IMR-90 (cell line): ENCODE measurements at regions not wholly inside any gene's neighbourhood (a gene's known extent, or its start where the extent isn't known, plus 50 kb on each side); places are given as distances from the start of the nearest gene placed in this dataset.

ENCODE experiments used
- ATAC-seq: fragments of 200-7000 bp; cut with Tn5 transposase; 2 replicates; pipeline ENCODE4 v1.9.1; 2020; ENCODE audit warnings: low read depth, mild to moderate bottlenecking, moderate library complexity
- BruUV-seq: library from RNA; stranded (reverse); fragments of 400-500 nt; replicated peaks from 2 replicates; lab custom pipeline; 2021; lab: Mats Ljungman, UMichigan
- CTCF ChIA-PET: fragments of 300-600 bp; formaldehyde crosslinking; extraction: SDS; loops from one replicate; lab custom pipeline; 2021; ENCODE audit warnings: antibody characterized with exemption; lab: Yijun Ruan, JAX
- POLR2A ChIA-PET: fragments of 300-600 bp; sonication (Branson Sonifier 250); formaldehyde crosslinking; loops from one replicate; lab custom pipeline; 2022; ENCODE audit warnings: antibody characterized with exemption; ENCODE audit not compliant: unreplicated experiment; lab: Charles Lee
- DNase-seq: peaks from one replicate; pipeline ENCODE4 v3.0.0; 2013
- H2AFZ ChIP-seq: replicated peaks from 2 replicates; pipeline ENCODE3; 2013; ENCODE audit warnings: low read length, mild to moderate bottlenecking; ENCODE audit not compliant: poor library complexity
- H2AK5ac ChIP-seq: 2 replicates; pipeline ENCODE4 v1.6.1; 2013; ENCODE audit warnings: low read depth, low read length, inconsistent platforms
- H2AK9ac ChIP-seq: replicated peaks from 2 replicates; pipeline ENCODE3; 2013; ENCODE audit warnings: mild to moderate bottlenecking, low read depth, low read length, moderate library complexity; ENCODE audit not compliant: poor library complexity
- H2BK120ac ChIP-seq: 2 replicates; pipeline ENCODE4 v1.6.1; 2013; ENCODE audit warnings: low read depth, low read length, inconsistent platforms
- H2BK15ac ChIP-seq: 3 replicates; pipeline ENCODE4 v1.6.1; 2013; ENCODE audit warnings: low read depth, low read length, inconsistent platforms
- H2BK20ac ChIP-seq: 2 replicates; pipeline ENCODE4 v1.6.1; 2013; ENCODE audit warnings: low read depth, mild to moderate bottlenecking, inconsistent platforms, low read length, moderate library complexity
- H2BK5ac ChIP-seq: 2 replicates; pipeline ENCODE4 v1.6.1; 2013; ENCODE audit warnings: mild to moderate bottlenecking, low read depth, low read length, inconsistent platforms; ENCODE audit not compliant: poor library complexity, severe bottlenecking
- H3K14ac ChIP-seq: replicated peaks from 2 replicates; pipeline ENCODE4 v1.6.1; 2013; ENCODE audit warnings: low read depth, low read length, inconsistent platforms
- H3K18ac ChIP-seq: 2 replicates; pipeline ENCODE4 v1.6.1; 2013; ENCODE audit warnings: low read depth, low read length, control low read depth
- H3K23ac ChIP-seq: 2 replicates; pipeline ENCODE4 v1.6.1; 2013; ENCODE audit warnings: low read depth, low read length, inconsistent platforms
- H3K27ac ChIP-seq: 2 replicates; pipeline ENCODE4 v1.5.1; 2013; ENCODE audit warnings: mild to moderate bottlenecking, control low read depth, low read length; ENCODE audit not compliant: insufficient read depth
- H3K27me3 ChIP-seq: 2 replicates; pipeline ENCODE4 v1.6.1; 2013; ENCODE audit warnings: low read length; ENCODE audit not compliant: control insufficient read depth, insufficient read depth
- H3K36me3 ChIP-seq: 2 replicates; pipeline ENCODE4 v1.6.1; 2013; ENCODE audit warnings: low read length, mixed read lengths; ENCODE audit not compliant: control insufficient read depth, insufficient read depth
- H3K4ac ChIP-seq: 2 replicates; pipeline ENCODE4 v1.6.1; 2013; ENCODE audit warnings: low read depth, low read length, inconsistent platforms
- H3K4me1 ChIP-seq: 2 replicates; pipeline ENCODE4 v1.6.1; 2013; ENCODE audit warnings: low read length, mixed read lengths; ENCODE audit not compliant: control insufficient read depth, insufficient read depth
- H3K4me2 ChIP-seq: 2 replicates; pipeline ENCODE4 v1.6.1; 2013; ENCODE audit warnings: low read depth, mild to moderate bottlenecking, control low read depth, low read length, moderate library complexity
- H3K4me3 ChIP-seq: 2 replicates; pipeline ENCODE4 v1.5.1; 2013; ENCODE audit warnings: low read depth, mild to moderate bottlenecking, control low read depth, low read length, moderate library complexity; ENCODE audit not compliant: insufficient read depth
- H3K56ac ChIP-seq: 2 replicates; pipeline ENCODE4 v1.6.1; 2013; ENCODE audit warnings: low read length, inconsistent platforms; ENCODE audit not compliant: insufficient read depth; ENCODE audit errors: extremely low read depth
- H3K79me1 ChIP-seq, 2 experiments: 2 replicates each; pipeline ENCODE4 v1.6.1; 2013; ENCODE audit warnings: low read length in 2 of 2, inconsistent platforms in 1 of 2, low read depth in 1 of 2
- H3K9ac ChIP-seq: 2 replicates; pipeline ENCODE4 v1.6.1; 2013; ENCODE audit warnings: low read depth, low read length, control low read depth
- H3K9me1 ChIP-seq: 2 replicates; pipeline ENCODE4 v1.6.1; 2013; ENCODE audit warnings: low read length, inconsistent platforms; ENCODE audit not compliant: insufficient read depth
- H3K9me3 ChIP-seq: 2 replicates; pipeline ENCODE4 v1.6.1; 2013; ENCODE audit warnings: low read length; ENCODE audit not compliant: control insufficient read depth, insufficient read depth
- H4K20me1 ChIP-seq: 2 replicates; pipeline ENCODE4 v1.6.1; 2013; ENCODE audit warnings: low read length, inconsistent platforms; ENCODE audit not compliant: insufficient read depth
- H4K5ac ChIP-seq: 2 replicates; pipeline ENCODE4 v1.6.1; 2013; ENCODE audit warnings: mild to moderate bottlenecking, low read depth, low read length, control low read depth
- H4K8ac ChIP-seq, 2 experiments: 2 replicates each; pipeline ENCODE4 v1.6.1; 2013; ENCODE audit warnings: low read depth in 2 of 2, low read length in 2 of 2, control low read depth in 1 of 2, inconsistent platforms in 1 of 2
- H4K91ac ChIP-seq: 2 replicates; pipeline ENCODE4 v1.6.1; 2013; ENCODE audit warnings: low read depth, low read length, inconsistent platforms; ENCODE audit not compliant: insufficient read depth
- BHLHE40 ChIP-seq: fragments of 150-350 bp; IDR thresholded peaks from 2 replicates; pipeline ENCODE4 v1.6.1; 2016; ENCODE audit warnings: mild to moderate bottlenecking, low read depth, low read length
- CEBPB ChIP-seq: IDR thresholded peaks from 2 replicates; pipeline ENCODE4 v1.6.1; 2012; ENCODE audit warnings: low read depth, low read length, improper control_type of control experiment
- CHD1 ChIP-seq: IDR thresholded peaks from 2 replicates; pipeline ENCODE4 v1.6.1; 2012; ENCODE audit warnings: low read depth, low read length, improper control_type of control experiment
- FOS ChIP-seq: fragments of 150-350 bp; IDR thresholded peaks from 2 replicates; pipeline ENCODE4 v1.6.1; 2016; ENCODE audit warnings: low read depth, low read length
- MAFK ChIP-seq: IDR thresholded peaks from 2 replicates; pipeline ENCODE4 v1.6.1; 2012; ENCODE audit warnings: low read depth, low read length, improper control_type of control experiment
- MAZ ChIP-seq: IDR thresholded peaks from 2 replicates; pipeline ENCODE4 v1.6.1; 2012; ENCODE audit warnings: low read depth, mild to moderate bottlenecking, low read length, improper control_type of control experiment, moderate library complexity, borderline replicate concordance
- MXI1 ChIP-seq: IDR thresholded peaks from 2 replicates; pipeline ENCODE4 v1.6.1; 2012; ENCODE audit warnings: low read depth, mild to moderate bottlenecking, low read length, moderate library complexity, borderline replicate concordance
- NFE2L2 ChIP-seq: fragments of 150-350 bp; IDR thresholded peaks from 2 replicates; pipeline ENCODE4 v1.6.1; 2016; ENCODE audit warnings: low read depth, mild to moderate bottlenecking, low read length
- POLR2A ChIP-seq: IDR thresholded peaks from 2 replicates; pipeline ENCODE4 v1.6.1; 2012; ENCODE audit warnings: mild to moderate bottlenecking, low read depth, low read length
- RAD21 ChIP-seq: IDR thresholded peaks from 2 replicates; pipeline ENCODE4 v1.6.1; 2012; ENCODE audit warnings: low read length, improper control_type of control experiment
- RCOR1 ChIP-seq: IDR thresholded peaks from 2 replicates; pipeline ENCODE4 v1.6.1; 2012; ENCODE audit warnings: mild to moderate bottlenecking, low read length, improper control_type of control experiment; ENCODE audit not compliant: insufficient replicate concordance
- RFX5 ChIP-seq: IDR thresholded peaks from 2 replicates; pipeline ENCODE4 v1.8.0; 2012; ENCODE audit warnings: low read depth, mild to moderate bottlenecking, low read length, moderate library complexity
- SMC3 ChIP-seq: fragments of 150-350 bp; IDR thresholded peaks from 2 replicates; pipeline ENCODE4 v1.6.1; 2016; ENCODE audit warnings: low read depth, mild to moderate bottlenecking, antibody characterized with exemption, low read length, moderate library complexity
- dilution Hi-C: fragments of 300-500 bp; cut with HindIII; formaldehyde crosslinking; loops from one replicate; pipeline ENCODE4 v1.14.3; 2018; ENCODE audit warnings: low sequenced_read_pairs; ENCODE audit not compliant: unreplicated experiment
- in situ Hi-C: fragments of 300-500 bp; cut with MboI; formaldehyde crosslinking; loops from 3 replicates; pipeline ENCODE4 v1.14.3; 2019; ENCODE audit warnings: low sequenced_read_pairs, inconsistent platforms, mixed read lengths
- intact Hi-C: fragments of 100-400 bp; cut with micrococcal nuclease; formaldehyde crosslinking; loops from 2 replicates; pipeline ENCODE4 v1.10.0; 2022
- TF ChIP-seq, protein P1 (sequence below): fragments of 150-350 bp; IDR thresholded peaks from 2 replicates; pipeline ENCODE4 v1.6.1; 2016; ENCODE audit warnings: low read depth, mild to moderate bottlenecking, low read length, moderate library complexity, borderline replicate concordance
- TF ChIP-seq, protein P2 (sequence below): conservative IDR thresholded peaks from 2 replicates; pipeline ENCODE4 v1.5.1; 2012; ENCODE audit warnings: mild to moderate bottlenecking, low read depth, low read length, improper control_type of control experiment
- TF ChIP-seq, protein P3 (sequence below): fragments of 150-350 bp; IDR thresholded peaks from 2 replicates; pipeline ENCODE4 v1.6.1; 2017; ENCODE audit warnings: mild to moderate bottlenecking, antibody characterized with exemption, low read length, low read depth

DNA sequence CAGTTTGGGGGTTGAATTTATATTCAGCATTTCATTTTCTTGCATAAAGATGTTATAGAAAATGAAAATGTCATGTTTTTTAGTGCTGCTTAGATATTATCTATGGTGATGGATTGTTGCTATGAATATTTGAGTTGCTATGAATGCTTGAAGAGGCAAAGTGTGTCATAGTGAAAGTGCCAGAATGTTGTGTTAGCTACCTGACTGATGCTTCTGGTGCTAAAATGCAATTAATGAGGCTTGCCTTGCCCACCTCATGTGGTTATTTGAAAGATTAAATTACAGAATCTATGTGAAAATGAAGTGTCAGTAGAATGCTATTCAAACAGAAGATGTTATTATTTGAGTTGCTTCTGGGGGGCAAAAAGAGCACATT is 62.7 kb upstream of the MYCBP2 start:
- dilution Hi-C loops: no loop called here
- H2AK9ac ChIP-seq: no peak overlapping the region
- no peak for ATAC-seq

More for the DNA sequence above, 62.7 kb upstream of the MYCBP2 start:
- no peak for DNase-seq
- H4K91ac ChIP-seq: no peak overlapping the region
- in situ Hi-C loops (no loop called here), intact Hi-C loops (no loop called here)
- ChIA-PET POLR2A (no interaction called here), CTCF (no interaction called here)
- no peak overlapping the region for H2AK5ac ChIP-seq
- H4K8ac ChIP-seq: no peak overlapping the region
- no peak overlapping the region for H2BK120ac ChIP-seq
- no peak overlapping the region for H3K9ac ChIP-seq
- no peaks in the 10 kb centered on the region for H3K36me3 ChIP-seq
- H3K18ac ChIP-seq: no peak overlapping the region
- H3K27me3 ChIP-seq: peaks cover 2% of the 10 kb centered on the region; the same call in 1 of the 2 replicates
- H2BK5ac ChIP-seq: no peak overlapping the region
- H3K4ac ChIP-seq: no peak overlapping the region
- H3K14ac ChIP-seq: no peak overlapping the region
- H3K27ac ChIP-seq: no peak overlapping the region
- no peak overlapping the region for H3K23ac ChIP-seq
- H3K79me1 ChIP-seq: no peaks in the 10 kb centered on the region
- no peak overlapping the region for H2BK20ac ChIP-seq
- no peaks in the 10 kb centered on the region for H4K20me1 ChIP-seq
- no peak overlapping the region for H3K4me2 ChIP-seq
- no peak overlapping the region for H4K5ac ChIP-seq
- TF ChIP-seq POLR2A (no peak), RFX5 (no peak), MXI1 (no peak), MAFK (no peak), FOS (no peak), CHD1 (no peak), BHLHE40 (no peak), MAZ (no peak), SMC3 (no peak), CEBPB (no peak), RCOR1 (no peak), NFE2L2 (no peak), RAD21 (no peak)
- TF ChIP-seq, protein P1, sequence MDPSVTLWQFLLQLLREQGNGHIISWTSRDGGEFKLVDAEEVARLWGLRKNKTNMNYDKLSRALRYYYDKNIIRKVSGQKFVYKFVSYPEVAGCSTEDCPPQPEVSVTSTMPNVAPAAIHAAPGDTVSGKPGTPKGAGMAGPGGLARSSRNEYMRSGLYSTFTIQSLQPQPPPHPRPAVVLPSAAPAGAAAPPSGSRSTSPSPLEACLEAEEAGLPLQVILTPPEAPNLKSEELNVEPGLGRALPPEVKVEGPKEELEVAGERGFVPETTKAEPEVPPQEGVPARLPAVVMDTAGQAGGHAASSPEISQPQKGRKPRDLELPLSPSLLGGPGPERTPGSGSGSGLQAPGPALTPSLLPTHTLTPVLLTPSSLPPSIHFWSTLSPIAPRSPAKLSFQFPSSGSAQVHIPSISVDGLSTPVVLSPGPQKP: no peak
- TF ChIP-seq, protein P2, sequence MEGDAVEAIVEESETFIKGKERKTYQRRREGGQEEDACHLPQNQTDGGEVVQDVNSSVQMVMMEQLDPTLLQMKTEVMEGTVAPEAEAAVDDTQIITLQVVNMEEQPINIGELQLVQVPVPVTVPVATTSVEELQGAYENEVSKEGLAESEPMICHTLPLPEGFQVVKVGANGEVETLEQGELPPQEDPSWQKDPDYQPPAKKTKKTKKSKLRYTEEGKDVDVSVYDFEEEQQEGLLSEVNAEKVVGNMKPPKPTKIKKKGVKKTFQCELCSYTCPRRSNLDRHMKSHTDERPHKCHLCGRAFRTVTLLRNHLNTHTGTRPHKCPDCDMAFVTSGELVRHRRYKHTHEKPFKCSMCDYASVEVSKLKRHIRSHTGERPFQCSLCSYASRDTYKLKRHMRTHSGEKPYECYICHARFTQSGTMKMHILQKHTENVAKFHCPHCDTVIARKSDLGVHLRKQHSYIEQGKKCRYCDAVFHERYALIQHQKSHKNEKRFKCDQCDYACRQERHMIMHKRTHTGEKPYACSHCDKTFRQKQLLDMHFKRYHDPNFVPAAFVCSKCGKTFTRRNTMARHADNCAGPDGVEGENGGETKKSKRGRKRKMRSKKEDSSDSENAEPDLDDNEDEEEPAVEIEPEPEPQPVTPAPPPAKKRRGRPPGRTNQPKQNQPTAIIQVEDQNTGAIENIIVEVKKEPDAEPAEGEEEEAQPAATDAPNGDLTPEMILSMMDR: no peak
- TF ChIP-seq, protein P3, sequence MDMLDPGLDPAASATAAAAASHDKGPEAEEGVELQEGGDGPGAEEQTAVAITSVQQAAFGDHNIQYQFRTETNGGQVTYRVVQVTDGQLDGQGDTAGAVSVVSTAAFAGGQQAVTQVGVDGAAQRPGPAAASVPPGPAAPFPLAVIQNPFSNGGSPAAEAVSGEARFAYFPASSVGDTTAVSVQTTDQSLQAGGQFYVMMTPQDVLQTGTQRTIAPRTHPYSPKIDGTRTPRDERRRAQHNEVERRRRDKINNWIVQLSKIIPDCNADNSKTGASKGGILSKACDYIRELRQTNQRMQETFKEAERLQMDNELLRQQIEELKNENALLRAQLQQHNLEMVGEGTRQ: no peak
- peaks cover 2% of the 10 kb centered on the region; the same call in 1 of the 2 replicates for H3K9me1 ChIP-seq
- no peak overlapping the region for H2AFZ ChIP-seq
- H3K9me3 ChIP-seq: no peaks in the 10 kb centered on the region
- no peak overlapping the region for H3K4me3 ChIP-seq
- peaks cover 6% of the 10 kb centered on the region; the same call in 1 of the 2 replicates for H3K4me1 ChIP-seq
- no TSS peak for BruUV-seq
- H2BK15ac ChIP-seq: no peak overlapping the region
- no peak overlapping the region for H3K56ac ChIP-seq
